Right forelimb (tissue), 1 donor: ENCODE measurements at regions not wholly inside any gene's neighbourhood (a gene's known extent, or its start where the extent isn't known, plus 50 kb on each side); places are given as distances from the start of the nearest gene placed in this dataset.

Source experiments
- DNase-seq: peaks from one replicate; pipeline ENCODE4 v3.0.0-alpha.2; 2018

GRCh38 chr2:12177455-12178288 is 431.2 kb downstream of the LPIN1 start:
- DNase-seq: peak; percentile 89

GRCh38 chr2:12178289-12179080 is 432.1 kb downstream of the LPIN1 start:
- DNase-seq: no peak

- DNase-seq: no peak
These were observed 433.6 kb downstream of the LPIN1 start for GRCh38 chr2:12180031-12180430.

- no peak for DNase-seq
These were observed 436.7 kb downstream of the LPIN1 start for GRCh38 chr2:12183032-12183645.

- DNase-seq: no peak
These were observed 446.3 kb downstream of the LPIN1 start for GRCh38 chr2:12192762-12193161.

- no peak for DNase-seq
These were observed 448.5 kb downstream of the LPIN1 start for GRCh38 chr2:12194968-12195367.

GRCh38 chr2:12196495-12196894 is 450.1 kb downstream of the LPIN1 start:
- no peak for DNase-seq

GRCh38 chr2:12197133-12197532 is 450.7 kb downstream of the LPIN1 start:
- DNase-seq: no peak

GRCh38 chr2:12199491-12200211 is 453.2 kb downstream of the LPIN1 start:
- no peak for DNase-seq

GRCh38 chr2:12201369-12201768 is 454.9 kb downstream of the LPIN1 start:
- no peak for DNase-seq

GRCh38 chr2:12202313-12203075 is 456.1 kb downstream of the LPIN1 start:
- peak; percentile 66 for DNase-seq

- no peak for DNase-seq
These were observed 457.1 kb downstream of the LPIN1 start for GRCh38 chr2:12203528-12203927.

- DNase-seq: no peak
These were observed 458.7 kb downstream of the LPIN1 start for GRCh38 chr2:12205086-12205485.

GRCh38 chr2:12207491-12207890 is 461.1 kb downstream of the LPIN1 start:
- DNase-seq: no peak

GRCh38 chr2:12210016-12210933 is 463.8 kb downstream of the LPIN1 start:
- DNase-seq: no peak

- DNase-seq: no peak
These were observed 465.1 kb downstream of the LPIN1 start for GRCh38 chr2:12211326-12212175.

- no peak for DNase-seq
These were observed 466.6 kb downstream of the LPIN1 start for GRCh38 chr2:12212841-12213597.

- DNase-seq: no peak
These were observed 470.7 kb downstream of the LPIN1 start for GRCh38 chr2:12217175-12217574.

GRCh38 chr2:12219761-12220160 is 473.3 kb downstream of the LPIN1 start:
- DNase-seq: no peak
